Neuronal stem cell (in vitro differentiated cells): ENCODE measurements at regions not wholly inside any gene's neighbourhood (a gene's known extent, or its start where the extent isn't known, plus 50 kb on each side); places are given as distances from the start of the nearest gene placed in this dataset.

Source experiments
- DNase-seq: peaks from one replicate; pipeline ENCODE4 v3.0.0-alpha.2; 2013; ENCODE audit warnings: low spot score
- H2AFZ ChIP-seq: one replicate; pipeline ENCODE4 v1.6.1; 2013; ENCODE audit warnings: mild to moderate bottlenecking, low read length, inconsistent platforms
- H2AK5ac ChIP-seq: 2 replicates; pipeline ENCODE4 v1.6.1; 2013; ENCODE audit warnings: low read depth, mild to moderate bottlenecking, inconsistent platforms, low read length, moderate library complexity, mixed read lengths
- H2BK120ac ChIP-seq: 2 replicates; pipeline ENCODE4 v1.6.1; 2013; ENCODE audit warnings: low read depth, mild to moderate bottlenecking, inconsistent platforms, low read length, moderate library complexity, mixed read lengths
- H2BK12ac ChIP-seq: one replicate; pipeline ENCODE4 v1.6.1; 2013; ENCODE audit warnings: low read length, inconsistent platforms
- H2BK15ac ChIP-seq: 2 replicates; pipeline ENCODE4 v1.6.1; 2013; ENCODE audit warnings: mild to moderate bottlenecking, low read length, inconsistent platforms, mixed read lengths
- H2BK5ac ChIP-seq: one replicate; pipeline ENCODE4 v1.6.1; 2013; ENCODE audit warnings: inconsistent platforms, mild to moderate bottlenecking, low read length, moderate library complexity
- H3K14ac ChIP-seq: one replicate; pipeline ENCODE4 v1.6.1; 2013; ENCODE audit warnings: low read length, inconsistent platforms
- H3K18ac ChIP-seq: 2 replicates; pipeline ENCODE4 v1.6.1; 2013; ENCODE audit warnings: low read length, inconsistent platforms
- H3K23ac ChIP-seq: 2 replicates; pipeline ENCODE4 v1.6.1; 2013; ENCODE audit warnings: low read depth, mild to moderate bottlenecking, mixed read lengths, low read length, inconsistent platforms; ENCODE audit not compliant: poor library complexity
- H3K27ac ChIP-seq: replicated peaks from 3 replicates; pipeline ENCODE4 v1.5.1; 2013; ENCODE audit warnings: low read length, inconsistent platforms
- H3K27me3 ChIP-seq, 3 experiments: 2 replicates each; pipeline ENCODE4 v1.6.1; 2013; ENCODE audit warnings: low read length in 3 of 3, mild to moderate bottlenecking in 2 of 3, inconsistent platforms in 1 of 3, low read depth in 1 of 3, mixed read lengths in 1 of 3, moderate library complexity in 1 of 3; ENCODE audit not compliant: control insufficient read depth in 3 of 3, insufficient read depth in 3 of 3
- H3K36me3 ChIP-seq, 2 donors: replicated peaks in 1 of 2; 2 replicates each; pipeline ENCODE4 v1.6.1; 2013; ENCODE audit warnings: low read length in 2 of 2; ENCODE audit not compliant: control insufficient read depth in 2 of 2, insufficient read depth in 2 of 2
- H3K4ac ChIP-seq: 2 replicates; pipeline ENCODE4 v1.6.1; 2013; ENCODE audit warnings: inconsistent platforms, mild to moderate bottlenecking, low read length, moderate library complexity
- H3K4me1 ChIP-seq, 2 donors: 1 replicate in 1 of 2; 2 replicates in 1 of 2; pipeline ENCODE4 v1.6.1; 2013; ENCODE audit warnings: low read length in 2 of 2, low read depth in 1 of 2; ENCODE audit not compliant: control insufficient read depth in 2 of 2, insufficient read depth in 1 of 2
- H3K4me2 ChIP-seq: one replicate; pipeline ENCODE4 v1.6.1; 2013; ENCODE audit warnings: mild to moderate bottlenecking, low read length, inconsistent platforms; ENCODE audit not compliant: insufficient read depth, poor library complexity, severe bottlenecking
- H3K4me3 ChIP-seq, 2 donors: 2 replicates each; pipeline ENCODE4 v1.5.1; 2013; ENCODE audit warnings: low read length in 2 of 2, mild to moderate bottlenecking in 2 of 2, inconsistent platforms in 1 of 2, moderate library complexity in 1 of 2
- H3K79me1 ChIP-seq: one replicate; pipeline ENCODE4 v1.6.1; 2013; ENCODE audit warnings: low read depth, mild to moderate bottlenecking, inconsistent platforms, low read length, moderate library complexity
- H3K9ac ChIP-seq: one replicate; pipeline ENCODE4 v1.6.1; 2013; ENCODE audit warnings: mild to moderate bottlenecking, low read depth, low read length, inconsistent platforms; ENCODE audit not compliant: poor library complexity
- H3K9me3 ChIP-seq, 2 donors: replicated peaks in 1 of 2; 2 replicates each; pipeline versions ENCODE3 to v1.6.1; 2013; ENCODE audit warnings: low read length in 2 of 2, mild to moderate bottlenecking in 2 of 2, inconsistent platforms in 1 of 2, low read depth in 1 of 2, mixed read lengths in 1 of 2, moderate library complexity in 1 of 2; ENCODE audit not compliant: control insufficient read depth in 2 of 2, insufficient read depth in 1 of 2
- H4K8ac ChIP-seq: one replicate; pipeline ENCODE4 v1.6.1; 2013; ENCODE audit warnings: low read depth, mild to moderate bottlenecking, inconsistent platforms, low read length, moderate library complexity
- H4K91ac ChIP-seq: one replicate; pipeline ENCODE4 v1.6.1; 2013; ENCODE audit warnings: low read length, low read depth, mild to moderate bottlenecking, inconsistent platforms; ENCODE audit not compliant: poor library complexity
- WGBS, 2 donors: extraction: QIAGEN DNeasy Blood & Tissue Kit; methylation state at CpG; one replicate each; pipeline ENCODE4 v1.1.7; 2013; ENCODE audit warnings: missing lambda C conversion rate in 2 of 2, mixed read lengths in 1 of 2; ENCODE audit not compliant: insufficient read length in 2 of 2, insufficient replicate concordance in 1 of 2; ENCODE audit errors: extremely low coverage in 2 of 2; 5-methylcytosine and 5-hydroxymethylcytosine counted together

GRCh38 chr7:24409431-24410024 is 125.5 kb downstream of the NPY start:
- Histone ChIP-seq H3K4me2 (no peak overlapping the region), H2AFZ (no peak overlapping the region), H2BK12ac (no peak overlapping the region), H2BK15ac (no peak overlapping the region), H2BK120ac (no peak overlapping the region), H4K91ac (no peak overlapping the region), H3K27me3 (peaks cover 0 to 13% (median 0%) of the 10 kb centered on the region in 3 experiments), H3K4me1 (no peaks in the 10 kb centered on the region), H3K9me3 (no peaks in the 10 kb centered on the region), H2AK5ac (no peak overlapping the region), H4K8ac (no peak overlapping the region), H3K9ac (no peak overlapping the region), H3K4ac (no peak overlapping the region), H3K18ac (peak overlapping the region; percentile 3), H3K4me3 (no peak overlapping the region), H3K14ac (no peak overlapping the region), H3K36me3 (no peaks in the 10 kb centered on the region), H3K23ac (no peak overlapping the region), H3K27ac (no peak overlapping the region), H3K79me1 (no peaks in the 10 kb centered on the region), H2BK5ac (no peak overlapping the region)
- DNase-seq: no peak
- no CpG with 5 or more reads among the region's 6 CpGs for WGBS, 2 donors

DNA sequence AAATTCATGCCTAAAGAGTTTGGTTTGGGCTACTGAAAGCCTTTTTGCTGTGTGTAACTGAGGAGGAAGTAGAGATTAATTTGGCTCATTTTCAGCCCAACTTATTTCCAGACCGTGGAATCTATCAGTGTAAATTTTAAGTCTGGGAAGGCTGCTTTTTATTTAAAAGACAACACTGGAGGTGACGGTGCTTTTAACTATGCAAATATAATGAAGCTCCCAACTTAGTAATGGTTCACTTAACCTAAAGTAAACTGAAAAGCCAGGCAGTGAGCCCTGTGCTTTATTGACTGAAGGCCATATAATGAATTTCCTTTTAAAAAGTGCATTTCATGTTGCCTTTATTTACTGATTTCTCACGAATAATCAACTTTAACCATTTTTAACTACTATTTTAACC is 127.2 kb downstream of the NPY start:
- no peak overlapping the region for H2BK120ac ChIP-seq
- H3K9me3 ChIP-seq: no peaks in the 10 kb centered on the region
- no peak overlapping the region for H3K23ac ChIP-seq
- no peak for DNase-seq
- no peak overlapping the region for H2BK5ac ChIP-seq
- no peak overlapping the region for H4K8ac ChIP-seq
- WGBS, 2 donors: 100% methylated on average over 1 of the region's 3 CpGs
- H3K27me3 ChIP-seq: peaks cover 0 to 15% (median 0%) of the 10 kb centered on the region in 3 experiments
- no peak overlapping the region for H4K91ac ChIP-seq
- H3K4me1 ChIP-seq: no peaks in the 10 kb centered on the region
- H3K4me2 ChIP-seq: no peak overlapping the region
- H3K9ac ChIP-seq: no peak overlapping the region
- H3K14ac ChIP-seq: no peak overlapping the region
- no peak overlapping the region for H3K18ac ChIP-seq
- no peaks in the 10 kb centered on the region for H3K79me1 ChIP-seq
- H3K4ac ChIP-seq: no peak overlapping the region
- H2AK5ac ChIP-seq: no peak overlapping the region
- H2BK15ac ChIP-seq: no peak overlapping the region
- no peak overlapping the region for H3K27ac ChIP-seq
- H2BK12ac ChIP-seq: no peak overlapping the region
- H3K36me3 ChIP-seq: no peaks in the 10 kb centered on the region
- no peak overlapping the region for H3K4me3 ChIP-seq
- no peak overlapping the region for H2AFZ ChIP-seq

- H2AK5ac ChIP-seq: no peak overlapping the region
- no peak overlapping the region for H3K23ac ChIP-seq
- H2BK12ac ChIP-seq: no peak overlapping the region
- H3K79me1 ChIP-seq: no peaks in the 10 kb centered on the region
- no peak overlapping the region for H2BK15ac ChIP-seq
- H3K4me3 ChIP-seq: no peak overlapping the region
- no peak overlapping the region for H2BK120ac ChIP-seq
- no peak overlapping the region for H3K9ac ChIP-seq
- H4K8ac ChIP-seq: no peak overlapping the region
- H3K18ac ChIP-seq: no peak overlapping the region
- no peak overlapping the region for H3K27ac ChIP-seq
- peaks cover 0 to 4% of the 10 kb centered on the region in 2 donors for H3K4me1 ChIP-seq
- H2AFZ ChIP-seq: no peak overlapping the region
- no peak for DNase-seq
- H3K4me2 ChIP-seq: no peak overlapping the region
- no peaks in the 10 kb centered on the region for H3K9me3 ChIP-seq
- no CpG with 5 or more reads among the region's 7 CpGs for WGBS, 2 donors
- no peak overlapping the region for H3K14ac ChIP-seq
- H3K27me3 ChIP-seq: peaks cover 0 to 2% (median 0%) of the 10 kb centered on the region in 3 experiments
- no peaks in the 10 kb centered on the region for H3K36me3 ChIP-seq
- no peak overlapping the region for H2BK5ac ChIP-seq
- H4K91ac ChIP-seq: no peak overlapping the region
- H3K4ac ChIP-seq: no peak overlapping the region
These were observed 133.6 kb downstream of the NPY start for GRCh38 chr7:24417526-24418120.

DNA sequence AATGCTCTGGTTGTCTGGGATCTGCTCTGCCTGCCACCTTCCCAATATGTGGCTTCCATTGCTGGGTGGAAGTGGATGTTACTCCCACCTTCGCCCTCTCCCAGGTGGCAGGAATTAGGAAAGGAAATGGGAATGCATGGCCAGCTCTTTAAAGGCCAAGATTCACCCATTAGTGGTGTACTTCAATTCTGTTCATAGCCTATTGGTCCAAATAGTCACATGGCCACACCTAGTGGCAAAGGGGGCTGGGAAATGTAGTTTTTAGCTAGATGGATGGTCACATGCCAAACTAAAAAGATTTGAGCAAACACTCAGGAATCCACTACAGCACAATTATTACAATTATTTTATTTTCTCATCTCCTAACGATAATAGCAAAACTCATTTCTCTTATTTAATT is 135.1 kb downstream of the NPY start:
- Histone ChIP-seq H3K36me3 (no peaks in the 10 kb centered on the region), H2BK5ac (no peak overlapping the region), H3K18ac (no peak overlapping the region), H2BK12ac (no peak overlapping the region), H3K4ac (no peak overlapping the region), H3K27me3 (peaks cover 0 to 2% (median 0%) of the 10 kb centered on the region in 3 experiments), H3K27ac (no peak overlapping the region), H3K79me1 (no peaks in the 10 kb centered on the region), H3K4me2 (no peak overlapping the region), H3K23ac (no peak overlapping the region), H3K4me1 (peaks cover 0 to 4% of the 10 kb centered on the region in 2 donors), H3K9me3 (no peaks in the 10 kb centered on the region), H4K8ac (no peak overlapping the region), H4K91ac (no peak overlapping the region), H2AK5ac (no peak overlapping the region), H3K9ac (no peak overlapping the region), H3K4me3 (no peak overlapping the region), H3K14ac (no peak overlapping the region), H2AFZ (peak overlapping the region; percentile 62), H2BK15ac (no peak overlapping the region), H2BK120ac (no peak overlapping the region)
- no peak for DNase-seq
- 100% methylated on average over 1 of the region's 2 CpGs; no CpG with 5 or more reads in 1 of the 2 donors for WGBS, 2 donors
